ENCODE measurements at regions not wholly inside any gene's neighbourhood (a gene's known extent, or its start where the extent isn't known, plus 50 kb on each side); places are given as distances from the start of the nearest gene placed in this dataset.

DNA sequence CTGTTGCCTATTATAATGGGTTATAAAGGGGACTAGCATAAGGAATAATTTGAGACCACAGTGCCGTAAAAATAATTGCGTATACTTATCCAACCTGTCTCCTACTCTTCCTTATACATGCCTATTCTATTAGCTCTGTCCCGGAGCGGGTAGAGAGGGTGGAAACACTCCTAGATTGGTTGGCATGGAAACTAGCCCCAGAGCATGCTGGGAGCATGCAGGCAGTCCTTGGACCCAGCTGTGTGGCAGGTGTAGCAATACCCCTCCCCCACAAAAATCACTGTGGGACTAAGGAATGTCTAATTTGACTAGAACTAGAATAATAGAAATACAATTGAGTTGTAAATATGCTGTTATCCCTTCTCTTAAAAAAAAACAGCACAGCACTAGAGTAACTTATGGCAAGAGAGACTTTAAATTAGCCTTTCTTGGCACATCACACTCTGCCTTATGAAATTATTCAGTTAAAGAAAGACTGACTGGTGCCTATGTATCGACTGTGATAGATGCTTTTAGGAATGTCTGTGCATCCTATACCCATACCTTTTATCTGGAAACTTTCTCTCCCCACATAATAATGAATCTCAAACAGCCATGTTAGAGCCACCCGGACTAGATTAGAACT lies 244.0 kb upstream of the DAAM1 start:
- Histone ChIP-seq H3K36me3 (no peaks in the 10 kb centered on the region), H3K4me1 (no peaks in the 10 kb centered on the region), H3K27me3 (no peaks in the 10 kb centered on the region), H3K9me3 (no peaks in the 10 kb centered on the region), H3K4me3 (no peak overlapping the region), H3K27ac (no peak overlapping the region)
- no peak for TF ChIP-seq CTCF (IDR thresholded peaks at IDR 0.05)
- no peak for DNase-seq (ENCODE audit: low spot score)

- Histone ChIP-seq H3K36me3 (no peaks in the 10 kb centered on the region), H3K4me1 (no peaks in the 10 kb centered on the region), H3K27ac (no peak overlapping the region), H3K4me3 (no peak overlapping the region), H3K27me3 (no peaks in the 10 kb centered on the region), H3K9me3 (no peaks in the 10 kb centered on the region)
- TF ChIP-seq CTCF (IDR thresholded peaks at IDR 0.05), result no peak
- no peak for DNase-seq (ENCODE audit: low spot score)
Measured at GRCh38 chr14:58944968-58945356, 243.5 kb upstream of the DAAM1 start.

DNA sequence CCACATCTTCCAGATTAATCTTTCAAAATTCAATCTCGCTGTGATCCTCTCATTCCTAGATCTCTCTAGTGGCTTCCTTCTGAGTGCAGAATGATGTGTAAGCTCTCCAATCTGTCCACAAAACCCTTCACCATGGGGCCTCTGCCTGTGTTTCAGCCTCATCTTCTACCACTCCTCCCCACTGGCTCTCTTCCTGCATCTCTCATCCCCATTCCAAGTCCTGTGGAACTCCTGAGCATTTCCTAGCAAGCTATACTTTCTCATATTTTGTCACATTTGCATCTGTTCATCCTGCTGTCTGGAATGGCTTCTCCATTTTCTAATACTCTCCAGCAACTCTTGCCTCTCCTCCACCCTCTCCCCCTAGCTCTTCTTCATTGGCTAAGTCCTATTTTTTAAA lies 242.0 kb upstream of the DAAM1 start:
- Histone ChIP-seq H3K27me3 (no peaks in the 10 kb centered on the region), H3K4me1 (no peaks in the 10 kb centered on the region), H3K27ac (no peak overlapping the region), H3K9me3 (peaks cover 0 to 4% of the 10 kb centered on the region in 2 donors), H3K36me3 (no peaks in the 10 kb centered on the region), H3K4me3 (no peak overlapping the region)
- no peak for TF ChIP-seq CTCF (IDR thresholded peaks at IDR 0.05)
- DNase-seq (ENCODE audit: low spot score), result no peak

- no peaks in the 10 kb centered on the region for H3K36me3 ChIP-seq
- no peaks in the 10 kb centered on the region for H3K27me3 ChIP-seq
- no peak overlapping the region for H3K4me3 ChIP-seq
- no peaks in the 10 kb centered on the region for H3K4me1 ChIP-seq
- no peak for DNase-seq (ENCODE audit: low spot score)
- no peak overlapping the region for H3K27ac ChIP-seq
- H3K9me3 ChIP-seq, result peaks cover 0 to 4% of the 10 kb centered on the region in 2 donors
- TF ChIP-seq CTCF (IDR thresholded peaks at IDR 0.05), result no peak
Measured at GRCh38 chr14:58947156-58947555, 241.3 kb upstream of the DAAM1 start.

GRCh38 chr14:58947814-58948445 lies 240.5 kb upstream of the DAAM1 start:
- Histone ChIP-seq H3K4me3 (no peak overlapping the region), H3K9me3 (peaks cover 0 to 4% of the 10 kb centered on the region in 2 donors), H3K27ac (no peak overlapping the region), H3K4me1 (no peaks in the 10 kb centered on the region), H3K36me3 (no peaks in the 10 kb centered on the region), H3K27me3 (no peaks in the 10 kb centered on the region)
- TF ChIP-seq CTCF (IDR thresholded peaks at IDR 0.05), result no peak
- no peak for DNase-seq (ENCODE audit: low spot score)

GRCh38 chr14:58950555-58950954 lies 237.9 kb upstream of the DAAM1 start:
- Histone ChIP-seq H3K4me3 (no peak overlapping the region), H3K4me1 (peaks cover 0 to 6% of the 10 kb centered on the region in 2 donors), H3K9me3 (peaks cover 0 to 4% of the 10 kb centered on the region in 2 donors), H3K36me3 (no peaks in the 10 kb centered on the region), H3K27me3 (no peaks in the 10 kb centered on the region), H3K27ac (no peak overlapping the region)
- no peak for DNase-seq (ENCODE audit: low spot score)
- no peak for TF ChIP-seq CTCF (IDR thresholded peaks at IDR 0.05)

Data from right atrium auricular region (tissue), 2 donors.